ENCODE measurements at regions not wholly inside any gene's neighbourhood (a gene's known extent, or its start where the extent isn't known, plus 50 kb on each side); places are given as distances from the start of the nearest gene placed in this dataset.

- Mint-ChIP-seq H3K27ac (no peak overlapping the region), H3K4me3 (no peak overlapping the region), H3K9me3 (peaks cover 8 to 22% (median 10%) of the 10 kb centered on the region in 7 donors), H3K4me1 (no peaks in the 10 kb centered on the region), H3K36me3 (no peaks in the 10 kb centered on the region), H3K27me3 (ENCODE audit: low read depth in 3 of 3) (peaks cover 0 to 2% (median 0%) of the 10 kb centered on the region in 3 donors)
- Histone ChIP-seq H3K79me2 (ENCODE audit: insufficient read depth, low read length) (no peaks in the 10 kb centered on the region), H3K9me3 (replicated peaks in 1 of 2; ENCODE audit: control insufficient read depth in 1 of 2, insufficient read depth in 1 of 2, low read length in 2 of 2) (peaks cover 0 to 6% of the 10 kb centered on the region in 2 donors), H2AFZ (ENCODE audit: insufficient read depth, low read depth, low read length, poor library complexity, severe bottlenecking) (no peak overlapping the region), H3K4me3 (replicated peaks in 1 of 3; ENCODE audit: low read depth in 2 of 3, low read length in 3 of 3) (no peak overlapping the region), H3K4me2 (replicated peaks; ENCODE audit: extremely low read depth, low read length, poor library complexity, severe bottlenecking) (no peak overlapping the region), H3K9ac (ENCODE audit: insufficient read depth, low read length, poor library complexity, severe bottlenecking) (no peak overlapping the region), H3K36me3 (replicated peaks in 1 of 2; ENCODE audit: control insufficient read depth in 1 of 2, insufficient read depth in 2 of 2, low read length in 2 of 2) (no peaks in the 10 kb centered on the region), H3K4me1 (ENCODE audit: control insufficient read depth in 1 of 2, insufficient read depth in 2 of 2, low read length in 2 of 2) (no peaks in the 10 kb centered on the region), H4K20me1 (ENCODE audit: insufficient read depth, low read length) (no peaks in the 10 kb centered on the region), H3K27ac (ENCODE audit: low read depth in 1 of 2, low read length in 2 of 2) (no peak overlapping the region), H3K27me3 (ENCODE audit: control insufficient read depth in 2 of 2, insufficient read depth in 2 of 2, low read length in 2 of 2) (no peaks in the 10 kb centered on the region)
- no CpG with 5 or more reads among the region's 3 CpGs for WGBS (ENCODE audit: insufficient coverage)
- intact Hi-C loops (cut with micrococcal nuclease) = no loop called here
- no peak for DNase-seq
- TF ChIP-seq CTCF (IDR thresholded peaks at IDR 0.05) = no peak
Observed at GRCh38 chr6:84501315-84501714, 263.1 kb downstream of the TBX18 start.

- Mint-ChIP-seq H3K4me1 (no peaks in the 10 kb centered on the region), H3K27ac (no peak overlapping the region), H3K27me3 (ENCODE audit: low read depth in 3 of 3) (peaks cover 0 to 2% (median 0%) of the 10 kb centered on the region in 3 donors), H3K36me3 (no peaks in the 10 kb centered on the region), H3K9me3 (peaks cover 3 to 18% (median 8%) of the 10 kb centered on the region in 7 donors), H3K4me3 (no peak overlapping the region)
- Histone ChIP-seq H3K4me3 (replicated peaks in 1 of 3; ENCODE audit: low read depth in 2 of 3, low read length in 3 of 3) (no peak overlapping the region), H3K9ac (ENCODE audit: insufficient read depth, low read length, poor library complexity, severe bottlenecking) (no peak overlapping the region), H3K4me2 (replicated peaks; ENCODE audit: extremely low read depth, low read length, poor library complexity, severe bottlenecking) (no peak overlapping the region), H3K4me1 (ENCODE audit: control insufficient read depth in 1 of 2, insufficient read depth in 2 of 2, low read length in 2 of 2) (no peaks in the 10 kb centered on the region), H3K79me2 (ENCODE audit: insufficient read depth, low read length) (no peaks in the 10 kb centered on the region), H3K9me3 (replicated peaks in 1 of 2; ENCODE audit: control insufficient read depth in 1 of 2, insufficient read depth in 1 of 2, low read length in 2 of 2) (peaks cover 0 to 6% of the 10 kb centered on the region in 2 donors), H3K27ac (ENCODE audit: low read depth in 1 of 2, low read length in 2 of 2) (no peak overlapping the region), H3K27me3 (ENCODE audit: control insufficient read depth in 2 of 2, insufficient read depth in 2 of 2, low read length in 2 of 2) (no peaks in the 10 kb centered on the region), H4K20me1 (ENCODE audit: insufficient read depth, low read length) (no peaks in the 10 kb centered on the region), H2AFZ (ENCODE audit: insufficient read depth, low read depth, low read length, poor library complexity, severe bottlenecking) (no peak overlapping the region), H3K36me3 (replicated peaks in 1 of 2; ENCODE audit: control insufficient read depth in 1 of 2, insufficient read depth in 2 of 2, low read length in 2 of 2) (no peaks in the 10 kb centered on the region)
- intact Hi-C loops (cut with micrococcal nuclease) = no loop called here
- no CpG with 5 or more reads among the region's 3 CpGs for WGBS (ENCODE audit: insufficient coverage)
- no peak for DNase-seq
- no peak for TF ChIP-seq CTCF (IDR thresholded peaks at IDR 0.05)
Observed at GRCh38 chr6:84500726-84501125, 263.7 kb downstream of the TBX18 start.
